GM23248 (cell line): ENCODE measurements at regions not wholly inside any gene's neighbourhood (a gene's known extent, or its start where the extent isn't known, plus 50 kb on each side); places are given as distances from the start of the nearest gene placed in this dataset.

Experiments
- DNase-seq: peaks from one replicate; pipeline ENCODE4 v3.0.0-alpha.2; 2015
- H2AFZ ChIP-seq: fragments of 200-600 bp; sonication (generic); 2 replicates; pipeline ENCODE4 v1.6.1; 2016; ENCODE audit warnings: antibody characterized with exemption
- H3F3A ChIP-seq: fragments of 200-600 bp; sonication (generic); 2 replicates; pipeline ENCODE4 v1.6.1; 2016; ENCODE audit warnings: mild to moderate bottlenecking, antibody characterized with exemption, mixed run types; ENCODE audit not compliant: insufficient read depth
- H3K27ac ChIP-seq: fragments of 200-600 bp; sonication (generic); 2 replicates; pipeline ENCODE4 v1.5.1; 2016; ENCODE audit warnings: mild to moderate bottlenecking
- H3K27me3 ChIP-seq: fragments of 200-600 bp; sonication (generic); replicated peaks from 2 replicates; pipeline ENCODE4 v1.6.1; 2016; ENCODE audit warnings: mild to moderate bottlenecking; ENCODE audit not compliant: insufficient read depth
- H3K36me3 ChIP-seq: fragments of 200-600 bp; sonication (generic); 2 replicates; pipeline ENCODE4 v1.6.1; 2016; ENCODE audit warnings: low read depth, mild to moderate bottlenecking
- H3K4me1 ChIP-seq: fragments of 200-600 bp; sonication (generic); 2 replicates; pipeline ENCODE4 v1.6.1; 2016; ENCODE audit warnings: mild to moderate bottlenecking; ENCODE audit not compliant: insufficient read depth
- H3K4me2 ChIP-seq: fragments of 200-600 bp; sonication (generic); one replicate; pipeline ENCODE4 v1.6.1; 2016; ENCODE audit warnings: mild to moderate bottlenecking; ENCODE audit not compliant: unreplicated experiment
- H3K4me3 ChIP-seq: fragments of 200-600 bp; sonication (generic); 2 replicates; pipeline ENCODE4 v1.5.1; 2016; ENCODE audit warnings: mild to moderate bottlenecking
- H3K79me2 ChIP-seq: fragments of 200-600 bp; sonication (generic); 2 replicates; pipeline ENCODE4 v1.6.1; 2016; ENCODE audit warnings: mild to moderate bottlenecking; ENCODE audit not compliant: insufficient read depth
- H3K9ac ChIP-seq: fragments of 200-600 bp; sonication (generic); 2 replicates; pipeline ENCODE4 v1.6.1; 2016; ENCODE audit warnings: mild to moderate bottlenecking
- H3K9me2 ChIP-seq: fragments of 200-600 bp; sonication (generic); 2 replicates; pipeline ENCODE4 v1.6.1; 2016; ENCODE audit warnings: mixed run types, mild to moderate bottlenecking, moderate library complexity; ENCODE audit not compliant: insufficient read depth
- H3K9me3 ChIP-seq: fragments of 200-600 bp; sonication (generic); one replicate; pipeline ENCODE4 v1.6.1; 2017; ENCODE audit warnings: low read depth
- H4K20me1 ChIP-seq: fragments of 200-600 bp; sonication (generic); 2 replicates; pipeline ENCODE4 v1.6.0; 2016; ENCODE audit not compliant: insufficient read depth
- EZH2 ChIP-seq: fragments of 200-600 bp; sonication (generic); IDR thresholded peaks from 2 replicates; pipeline ENCODE4 v1.6.1; 2018; ENCODE audit warnings: antibody characterized with exemption, mild to moderate bottlenecking; ENCODE audit not compliant: insufficient read depth, poor library complexity, severe bottlenecking
- EZH2phosphoT487 ChIP-seq: fragments of 200-600 bp; sonication (generic); IDR thresholded peaks from 2 replicates; pipeline ENCODE4 v1.6.1; 2018; ENCODE audit warnings: antibody characterized with exemption, moderate library complexity, mild to moderate bottlenecking, low read depth; ENCODE audit not compliant: insufficient read depth
- WGBS, 2 experiments: methylation state at CpG; one replicate each; pipeline ENCODE4 v1.1.6; 2015 to 2017; ENCODE audit warnings: low lambda C conversion rate in 2 of 2, low coverage in 1 of 2; ENCODE audit errors: missing lambda C conversion rate in 2 of 2; 5-methylcytosine and 5-hydroxymethylcytosine counted together
- in situ Hi-C: fragments of 300-500 bp; cut with MboI; formaldehyde crosslinking; loops from 2 replicates; pipeline ENCODE4 v1.15.0; 2020

DNA sequence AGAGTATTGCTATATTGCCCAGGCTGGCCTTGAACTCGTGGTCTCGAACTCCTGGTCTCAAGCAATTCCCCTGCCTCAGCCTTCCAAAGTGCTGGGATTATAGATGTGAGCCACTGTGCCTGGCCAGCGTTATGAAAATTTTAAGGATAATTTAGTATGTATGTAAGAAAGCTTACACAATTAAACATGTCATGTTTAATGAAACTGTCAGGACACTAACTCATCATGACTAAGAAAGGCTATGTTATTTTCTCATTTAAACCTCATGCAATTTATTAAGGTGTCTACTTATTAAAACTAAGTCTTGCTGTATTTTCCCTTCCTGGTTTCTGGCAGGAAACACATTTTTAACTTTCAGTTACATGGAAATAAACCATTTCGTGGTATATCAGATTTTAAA, 106.8 kb upstream of the ATP10A start:
- 29 to 40% methylated on average over 4 of the region's 4 CpGs for WGBS, 2 experiments

DNA sequence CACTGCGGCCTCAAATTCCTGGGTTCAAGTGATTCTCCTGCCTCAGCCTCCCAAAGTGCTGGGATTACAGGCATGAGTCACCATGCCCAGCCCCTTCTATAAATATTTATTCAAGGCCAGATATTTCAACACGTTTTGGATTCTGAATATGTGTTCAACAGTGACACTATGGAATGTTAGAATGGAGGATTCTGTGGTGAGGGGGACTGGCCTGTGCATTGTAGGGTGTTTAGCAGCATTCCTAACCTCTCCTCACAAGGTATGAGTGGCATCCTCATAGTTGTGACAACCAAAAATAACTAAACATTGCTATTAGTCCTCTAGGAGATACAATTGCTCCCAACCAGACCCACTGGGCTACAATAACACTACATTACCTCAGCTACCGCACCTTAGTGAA, 104.0 kb upstream of the ATP10A start:
- H3F3A ChIP-seq = no peaks in the 10 kb centered on the region
- H4K20me1 ChIP-seq = no peaks in the 10 kb centered on the region
- no peak overlapping the region for H3K4me3 ChIP-seq
- H2AFZ ChIP-seq = no peak overlapping the region
- no peaks in the 10 kb centered on the region for H3K9me3 ChIP-seq
- H3K4me1 ChIP-seq = no peaks in the 10 kb centered on the region
- H3K79me2 ChIP-seq = no peaks in the 10 kb centered on the region
- H3K9me2 ChIP-seq = no peaks in the 10 kb centered on the region
- no peak for DNase-seq
- no peak overlapping the region for H3K9ac ChIP-seq
- in situ Hi-C loops = no loop called here
- H3K27ac ChIP-seq = no peak overlapping the region
- no peaks in the 10 kb centered on the region for H3K36me3 ChIP-seq
- TF ChIP-seq EZH2phosphoT487 (no peak), EZH2 (no peak)
- H3K4me2 ChIP-seq = no peak overlapping the region
- 61 to 70% methylated on average over 3 of the region's 3 CpGs for whole genome bisulfite sequencing, 2 experiments
- no peaks in the 10 kb centered on the region; the same call in 1 of the 2 replicates for H3K27me3 ChIP-seq

More for the DNA sequence above, 106.8 kb upstream of the ATP10A start:
- Histone ChIP-seq H3K4me3 (no peak overlapping the region), H3K9me3 (no peaks in the 10 kb centered on the region), H4K20me1 (no peaks in the 10 kb centered on the region), H3K79me2 (no peaks in the 10 kb centered on the region), H3K27ac (no peak overlapping the region), H3F3A (no peaks in the 10 kb centered on the region), H3K4me2 (no peak overlapping the region), H3K4me1 (no peaks in the 10 kb centered on the region), H3K9me2 (no peaks in the 10 kb centered on the region), H2AFZ (no peak overlapping the region), H3K27me3 (no peaks in the 10 kb centered on the region; the same call in 1 of the 2 replicates), H3K9ac (no peak overlapping the region), H3K36me3 (no peaks in the 10 kb centered on the region)
- no peak for DNase-seq
- no peak for TF ChIP-seq EZH2phosphoT487
- TF ChIP-seq EZH2 = no peak
- in situ Hi-C loops = no loop called here

DNA sequence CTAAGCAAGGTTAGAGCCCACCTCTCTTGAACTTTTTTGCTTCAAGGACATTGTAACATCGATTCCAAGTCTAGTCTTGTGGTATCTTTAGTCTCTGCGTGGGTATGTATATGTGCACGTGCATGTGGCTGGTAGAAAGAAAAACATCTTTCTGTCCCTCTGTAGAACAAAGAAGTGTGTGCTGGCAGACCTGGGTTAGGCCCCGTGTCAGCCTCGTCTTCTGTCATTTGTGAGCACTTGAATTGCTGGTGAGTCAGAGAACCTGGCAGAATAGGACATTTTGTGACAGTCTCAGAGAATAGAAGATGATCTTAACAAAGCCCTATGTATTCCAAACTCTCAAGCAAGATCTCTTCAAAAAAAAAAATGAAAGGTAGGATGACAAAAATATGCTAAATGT, 102.2 kb upstream of the ATP10A start:
- Histone ChIP-seq H3K79me2 (no peaks in the 10 kb centered on the region), H3K4me2 (no peak overlapping the region), H3K9me3 (no peaks in the 10 kb centered on the region), H3K27ac (no peak overlapping the region), H3K9ac (no peak overlapping the region), H3F3A (no peaks in the 10 kb centered on the region), H3K36me3 (no peaks in the 10 kb centered on the region), H4K20me1 (no peaks in the 10 kb centered on the region), H3K9me2 (no peaks in the 10 kb centered on the region), H3K4me1 (no peaks in the 10 kb centered on the region), H2AFZ (no peak overlapping the region), H3K4me3 (no peak overlapping the region), H3K27me3 (peaks cover 6% of the 10 kb centered on the region)
- WGBS, 2 experiments = 28 to 31% methylated on average over 5 of the region's 5 CpGs
- TF ChIP-seq EZH2phosphoT487 (no peak), EZH2 (no peak)
- DNase-seq = no peak
- in situ Hi-C loops = no loop called here

DNA sequence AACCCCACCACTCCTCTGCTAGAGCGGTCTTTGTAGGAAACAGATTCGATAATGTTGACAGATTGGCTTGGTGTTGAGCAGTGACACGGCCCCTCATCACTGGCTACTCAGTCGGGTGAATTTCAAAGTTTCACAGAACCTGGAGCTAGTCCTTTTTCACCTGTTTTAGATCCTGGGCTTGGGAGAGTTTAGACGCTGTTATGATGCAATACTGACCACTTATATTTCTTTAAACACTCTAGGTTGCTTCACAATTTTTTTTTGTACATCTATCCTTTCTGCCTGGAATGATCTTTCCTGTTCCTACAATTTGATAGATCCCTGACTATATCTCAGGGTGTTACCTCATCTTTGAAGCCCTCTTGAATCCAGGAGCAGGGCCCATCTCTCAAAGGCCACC, 97.1 kb upstream of the ATP10A start:
- Histone ChIP-seq H3K4me1 (no peaks in the 10 kb centered on the region), H3K9ac (no peak overlapping the region), H3K9me3 (no peaks in the 10 kb centered on the region), H3K4me3 (no peak overlapping the region), H2AFZ (no peak overlapping the region), H3K36me3 (no peaks in the 10 kb centered on the region), H3K27me3 (peaks cover 20% of the 10 kb centered on the region), H3K4me2 (no peak overlapping the region), H4K20me1 (no peaks in the 10 kb centered on the region), H3K9me2 (no peaks in the 10 kb centered on the region), H3K27ac (no peak overlapping the region), H3F3A (no peaks in the 10 kb centered on the region), H3K79me2 (no peaks in the 10 kb centered on the region)
- in situ Hi-C loops = no loop called here
- WGBS, 2 experiments = 19 to 34% methylated on average over 5 of the region's 5 CpGs
- no peak for TF ChIP-seq EZH2phosphoT487
- TF ChIP-seq EZH2 = no peak
- no peak for DNase-seq

DNA sequence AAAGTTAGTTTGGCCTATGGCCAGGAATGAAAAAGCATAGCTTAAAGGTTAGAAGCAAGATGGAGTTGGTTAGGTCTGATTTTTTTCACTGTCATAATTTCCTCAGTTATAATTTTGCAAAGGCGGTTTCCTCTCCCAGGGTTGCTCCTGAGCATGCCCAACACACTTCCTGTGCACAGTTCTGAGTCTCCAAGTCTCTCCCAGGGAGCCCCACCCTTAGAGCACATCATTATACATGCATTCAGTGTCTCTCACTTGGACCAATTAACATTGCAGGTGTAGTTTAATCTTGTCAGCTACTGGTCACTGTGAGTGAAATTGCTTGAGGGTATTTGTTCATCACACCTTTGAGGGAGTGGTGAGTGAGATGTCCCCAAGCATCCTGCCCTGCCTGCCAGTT, 96.0 kb upstream of the ATP10A start:
- H3K9ac ChIP-seq = no peak overlapping the region
- TF ChIP-seq EZH2phosphoT487 (no peak), EZH2 (no peak)
- in situ Hi-C loops = no loop called here

More for the DNA sequence above, 96.0 kb upstream of the ATP10A start:
- Histone ChIP-seq H3K79me2 (no peaks in the 10 kb centered on the region), H3K27ac (no peak overlapping the region), H4K20me1 (no peaks in the 10 kb centered on the region), H3K9me2 (no peaks in the 10 kb centered on the region), H3K27me3 (peaks cover 27% of the 10 kb centered on the region), H3F3A (no peaks in the 10 kb centered on the region), H3K9me3 (no peaks in the 10 kb centered on the region), H3K36me3 (no peaks in the 10 kb centered on the region), H2AFZ (no peak overlapping the region), H3K4me3 (no peak overlapping the region), H3K4me2 (no peak overlapping the region), H3K4me1 (no peaks in the 10 kb centered on the region)
- no peak for DNase-seq
- WGBS, 2 experiments = 0% methylated on average over 1 of the region's 1 CpG
